OCI-LY7 (cell line): ENCODE measurements at regions not wholly inside any gene's neighbourhood (a gene's known extent, or its start where the extent isn't known, plus 50 kb on each side); places are given as distances from the start of the nearest gene placed in this dataset.

Experiments
- BruUV-seq: library from RNA; stranded (reverse); fragments of 400-500 nt; replicated peaks from 2 replicates; lab custom pipeline; 2021; lab: Mats Ljungman, UMichigan
- CTCF ChIA-PET: fragments of 300-600 bp; sonication (Branson Sonifier 250); formaldehyde crosslinking; loops from one replicate; lab custom pipeline; 2022; ENCODE audit warnings: antibody characterized with exemption; ENCODE audit not compliant: unreplicated experiment; lab: Charles Lee
- POLR2A ChIA-PET: fragments of 300-600 bp; sonication (Branson Sonifier 250); formaldehyde crosslinking; loops from one replicate; lab custom pipeline; 2022; ENCODE audit warnings: antibody characterized with exemption; lab: Charles Lee
- DNase-seq: peaks from one replicate; pipeline ENCODE4 v3.0.0-alpha.2; 2015; ENCODE audit warnings: low spot score
- H2AFZ ChIP-seq: fragments of 200-600 bp; sonication (generic), shearing (Covaris generic); 2 replicates; pipeline ENCODE4 v1.6.1; 2014; ENCODE audit warnings: mild to moderate bottlenecking, antibody characterized with exemption, low read length, moderate library complexity
- H3K27ac ChIP-seq: fragments of 200-600 bp; sonication (generic); 2 replicates; pipeline ENCODE4 v1.5.1; 2014; ENCODE audit warnings: mixed run types, low read depth, mild to moderate bottlenecking, moderate library complexity, low read length, inconsistent platforms; ENCODE audit not compliant: poor library complexity, severe bottlenecking
- H3K36me3 ChIP-seq: fragments of 200-600 bp; sonication (generic); 2 replicates; pipeline ENCODE4 v1.6.1; 2014; ENCODE audit warnings: mild to moderate bottlenecking, antibody characterized with exemption, low read length, moderate library complexity, mixed read lengths; ENCODE audit not compliant: insufficient read depth
- H3K4me1 ChIP-seq: fragments of 200-600 bp; sonication (generic); 2 replicates; pipeline ENCODE4 v1.5.1; 2014; ENCODE audit warnings: mild to moderate bottlenecking, low read length; ENCODE audit not compliant: insufficient read depth, poor library complexity, severe bottlenecking
- H3K4me2 ChIP-seq: fragments of 200-600 bp; sonication (generic); 2 replicates; pipeline ENCODE4 v1.6.1; 2014; ENCODE audit warnings: mild to moderate bottlenecking, low read length
- H3K4me3 ChIP-seq: fragments of 200-600 bp; sonication (generic); 2 replicates; pipeline ENCODE4 v1.5.1; 2014; ENCODE audit warnings: mild to moderate bottlenecking, low read depth, low read length; ENCODE audit not compliant: poor library complexity, severe bottlenecking
- H3K79me2 ChIP-seq: fragments of 200-600 bp; sonication (generic); 2 replicates; pipeline ENCODE4 v1.6.1; 2016; ENCODE audit warnings: low read depth, mild to moderate bottlenecking, low read length, moderate library complexity, mixed read lengths; ENCODE audit not compliant: insufficient read depth
- H3K9me2 ChIP-seq: fragments of 200-600 bp; sonication (generic); 2 replicates; pipeline ENCODE4 v1.6.1; 2016; ENCODE audit warnings: mild to moderate bottlenecking, low read length, mixed read lengths; ENCODE audit not compliant: insufficient read depth
- H3K9me3 ChIP-seq: fragments of 200-600 bp; sonication (generic); 2 replicates; pipeline ENCODE4 v1.6.1; 2014; ENCODE audit warnings: mild to moderate bottlenecking, mixed run types, low read length, mixed read lengths
- H4K20me1 ChIP-seq: fragments of 200-600 bp; sonication (generic); 2 replicates; pipeline ENCODE4 v1.6.1; 2014; ENCODE audit warnings: mild to moderate bottlenecking, antibody characterized with exemption, low read length, moderate library complexity, mixed read lengths; ENCODE audit not compliant: insufficient read depth
- EZH2phosphoT487 ChIP-seq: fragments of 200-600 bp; sonication (generic); IDR thresholded peaks from 2 replicates; pipeline ENCODE4 v1.6.1; 2018; ENCODE audit warnings: low read depth, borderline replicate concordance, mild to moderate bottlenecking, mixed run types, antibody characterized with exemption, low read length, moderate library complexity, mixed read lengths
- intact Hi-C: fragments of 100-400 bp; cut with micrococcal nuclease; formaldehyde crosslinking; loops from one replicate; pipeline ENCODE4 v1.10.0; 2022; ENCODE audit not compliant: unreplicated experiment
- TF ChIP-seq, protein P1 (sequence below): fragments of 200-600 bp; sonication (generic); conservative IDR thresholded peaks from 2 replicates; pipeline ENCODE4 v1.5.1; 2014; ENCODE audit warnings: mild to moderate bottlenecking, antibody characterized with exemption, low read length, moderate library complexity, mixed read lengths

GRCh38 chr11:116144387-116144958, 628.3 kb downstream of the BUD13 start:
- no peak overlapping the region for H3K4me3 ChIP-seq
- BruUV-seq: no TSS peak
- no peak for TF ChIP-seq EZH2phosphoT487
- TF ChIP-seq, protein P1, sequence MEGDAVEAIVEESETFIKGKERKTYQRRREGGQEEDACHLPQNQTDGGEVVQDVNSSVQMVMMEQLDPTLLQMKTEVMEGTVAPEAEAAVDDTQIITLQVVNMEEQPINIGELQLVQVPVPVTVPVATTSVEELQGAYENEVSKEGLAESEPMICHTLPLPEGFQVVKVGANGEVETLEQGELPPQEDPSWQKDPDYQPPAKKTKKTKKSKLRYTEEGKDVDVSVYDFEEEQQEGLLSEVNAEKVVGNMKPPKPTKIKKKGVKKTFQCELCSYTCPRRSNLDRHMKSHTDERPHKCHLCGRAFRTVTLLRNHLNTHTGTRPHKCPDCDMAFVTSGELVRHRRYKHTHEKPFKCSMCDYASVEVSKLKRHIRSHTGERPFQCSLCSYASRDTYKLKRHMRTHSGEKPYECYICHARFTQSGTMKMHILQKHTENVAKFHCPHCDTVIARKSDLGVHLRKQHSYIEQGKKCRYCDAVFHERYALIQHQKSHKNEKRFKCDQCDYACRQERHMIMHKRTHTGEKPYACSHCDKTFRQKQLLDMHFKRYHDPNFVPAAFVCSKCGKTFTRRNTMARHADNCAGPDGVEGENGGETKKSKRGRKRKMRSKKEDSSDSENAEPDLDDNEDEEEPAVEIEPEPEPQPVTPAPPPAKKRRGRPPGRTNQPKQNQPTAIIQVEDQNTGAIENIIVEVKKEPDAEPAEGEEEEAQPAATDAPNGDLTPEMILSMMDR: no peak

GRCh38 chr11:116138280-116138679, 634.1 kb upstream of the CADM1 start:
- TF ChIP-seq, protein P1: no peak
- no peak for TF ChIP-seq EZH2phosphoT487
- Histone ChIP-seq H3K9me2 (no peaks in the 10 kb centered on the region), H3K79me2 (no peaks in the 10 kb centered on the region), H3K4me1 (no peaks in the 10 kb centered on the region), H2AFZ (no peak overlapping the region), H3K4me3 (no peak overlapping the region), H3K36me3 (no peaks in the 10 kb centered on the region), H4K20me1 (no peaks in the 10 kb centered on the region), H3K9me3 (no peaks in the 10 kb centered on the region), H3K4me2 (no peak overlapping the region), H3K27ac (no peak overlapping the region)
- ChIA-PET POLR2A (interaction anchor here (0.9 kb wide), 1 partner anchor 10 kb away, joined by 3 read pairs; no protein-coding TSS in a partner anchor), CTCF (interaction anchor here (0.6 kb wide), 1 partner anchor 1770 kb away, joined by 3 read pairs; no protein-coding TSS in a partner anchor)
- BruUV-seq: no TSS peak
- DNase-seq: no peak
- intact Hi-C loops: no loop called here

More at GRCh38 chr11:116144387-116144958, 628.3 kb downstream of the BUD13 start:
- H4K20me1 ChIP-seq: no peaks in the 10 kb centered on the region
- no peak overlapping the region for H2AFZ ChIP-seq
- H3K79me2 ChIP-seq: no peaks in the 10 kb centered on the region
- H3K4me2 ChIP-seq: no peak overlapping the region
- DNase-seq: no peak
- H3K9me2 ChIP-seq: no peaks in the 10 kb centered on the region
- intact Hi-C loops: no loop called here
- POLR2A ChIA-PET: no interaction called here
- H3K4me1 ChIP-seq: peaks cover 12% of the 10 kb centered on the region
- CTCF ChIA-PET: interaction anchor here (0.6 kb wide), 1 partner anchor 453 kb away, joined by 3 read pairs; no protein-coding TSS in a partner anchor
- H3K36me3 ChIP-seq: no peaks in the 10 kb centered on the region
- no peaks in the 10 kb centered on the region for H3K9me3 ChIP-seq
- no peak overlapping the region for H3K27ac ChIP-seq

GRCh38 chr11:116137753-116138152, 633.5 kb upstream of the CADM1 start:
- no peaks in the 10 kb centered on the region for H4K20me1 ChIP-seq
- intact Hi-C loops: no loop called here
- H3K79me2 ChIP-seq: no peaks in the 10 kb centered on the region
- H2AFZ ChIP-seq: no peak overlapping the region
- no peaks in the 10 kb centered on the region for H3K36me3 ChIP-seq
- no peak overlapping the region for H3K4me3 ChIP-seq
- H3K9me2 ChIP-seq: no peaks in the 10 kb centered on the region
- no peaks in the 10 kb centered on the region for H3K4me1 ChIP-seq
- TF ChIP-seq, protein P1: no peak
- TF ChIP-seq EZH2phosphoT487: no peak
- no peak for DNase-seq
- CTCF ChIA-PET: interaction anchor here (0.6 kb wide), 1 partner anchor 1770 kb away, joined by 3 read pairs; no protein-coding TSS in a partner anchor
- POLR2A ChIA-PET: interaction anchor here (0.9 kb wide), 1 partner anchor 10 kb away, joined by 3 read pairs; no protein-coding TSS in a partner anchor
- no peak overlapping the region for H3K4me2 ChIP-seq
- no TSS peak for BruUV-seq
- no peak overlapping the region for H3K27ac ChIP-seq
- no peaks in the 10 kb centered on the region for H3K9me3 ChIP-seq
